Memory B cell (primary cell): ENCODE measurements at regions not wholly inside any gene's neighbourhood (a gene's known extent, or its start where the extent isn't known, plus 50 kb on each side); places are given as distances from the start of the nearest gene placed in this dataset.
"Not testable (repeated sequence)": the region's sequence is repeated elsewhere in the genome, so short reads cannot be mapped to it uniquely, and the experiment has no call there.

Experiments used
- ATAC-seq: fragments of 150-1000 bp; cut with Tn5 transposase; 2 replicates; pipeline ENCODE4 v1.10.0; 2021; ENCODE audit warnings: low read depth, mild to moderate bottlenecking, moderate library complexity
- DNase-seq, 2 donors: peaks; one replicate each; pipeline ENCODE4 v3.0.0; 2022; ENCODE audit warnings: low spot score in 2 of 2
- H3K27ac Mint-ChIP-seq: one replicate; pipeline ENCODE4 v1.8.0; 2022; ENCODE audit warnings: mild to moderate bottlenecking, moderate library complexity, mixed read lengths
- H3K27me3 Mint-ChIP-seq: one replicate; pipeline ENCODE4 v1.8.0; 2022; ENCODE audit warnings: mixed read lengths
- H3K36me3 Mint-ChIP-seq: one replicate; pipeline ENCODE4 v1.8.0; 2022; ENCODE audit warnings: mild to moderate bottlenecking, mixed read lengths
- H3K4me1 Mint-ChIP-seq: one replicate; pipeline ENCODE4 v1.8.0; 2022; ENCODE audit warnings: mixed read lengths
- H3K4me3 Mint-ChIP-seq: one replicate; pipeline ENCODE4 v1.8.0; 2022; ENCODE audit warnings: mild to moderate bottlenecking, moderate library complexity, mixed read lengths
- H3K9me3 Mint-ChIP-seq: one replicate; pipeline ENCODE4 v1.8.0; 2022; ENCODE audit warnings: mixed read lengths

DNA sequence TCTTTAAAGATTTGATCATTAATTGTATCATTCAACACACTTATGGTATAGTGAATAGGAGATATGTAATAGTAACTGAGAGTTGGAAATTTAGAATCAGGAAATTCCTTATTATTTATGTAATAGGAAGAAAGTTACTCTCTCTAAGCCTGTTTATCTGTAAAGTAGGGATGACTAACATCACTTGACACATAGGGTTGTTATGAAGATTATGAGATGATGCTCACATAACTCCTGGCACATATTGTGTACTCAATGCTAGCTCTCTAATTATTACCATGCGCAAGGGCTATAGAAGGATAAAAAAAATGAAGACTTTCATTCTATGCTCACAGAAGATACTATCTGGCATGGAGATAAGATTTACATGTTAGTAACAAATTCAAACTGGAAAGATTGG is 149.9 kb downstream of the ISOC1 start:
- Mint-ChIP-seq H3K4me1 (no peaks in the 10 kb centered on the region), H3K9me3 (no peaks in the 10 kb centered on the region), H3K27ac (no peak overlapping the region), H3K4me3 (no peak overlapping the region), H3K27me3 (no peaks in the 10 kb centered on the region), H3K36me3 (no peaks in the 10 kb centered on the region)
- ATAC-seq (no peak), DNase-seq (no peak)

DNA sequence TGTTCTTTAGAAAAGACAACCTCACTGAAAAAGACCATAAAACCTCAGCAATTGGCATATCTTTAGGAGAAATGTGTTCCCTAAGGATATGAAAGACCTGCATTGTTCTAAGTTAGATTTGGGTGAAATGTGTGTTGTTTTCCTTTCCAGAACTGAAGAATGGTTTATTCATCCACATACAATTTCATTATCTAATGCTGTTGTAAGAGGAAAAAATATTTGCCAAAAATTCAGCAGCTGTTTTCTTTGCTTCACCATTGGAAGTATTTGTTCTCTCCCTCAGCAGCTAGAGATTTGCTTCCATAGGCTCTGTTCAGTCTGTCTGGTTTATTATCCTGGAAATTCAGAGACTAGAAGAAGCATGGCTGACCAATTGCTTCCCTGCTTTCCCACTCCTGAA is 150.9 kb downstream of the ISOC1 start:
- Mint-ChIP-seq H3K4me3 (no peak overlapping the region), H3K4me1 (no peaks in the 10 kb centered on the region), H3K27ac (no peak overlapping the region), H3K36me3 (no peaks in the 10 kb centered on the region), H3K27me3 (no peaks in the 10 kb centered on the region), H3K9me3 (no peaks in the 10 kb centered on the region)
- DNase-seq: no peak
- ATAC-seq: no peak

DNA sequence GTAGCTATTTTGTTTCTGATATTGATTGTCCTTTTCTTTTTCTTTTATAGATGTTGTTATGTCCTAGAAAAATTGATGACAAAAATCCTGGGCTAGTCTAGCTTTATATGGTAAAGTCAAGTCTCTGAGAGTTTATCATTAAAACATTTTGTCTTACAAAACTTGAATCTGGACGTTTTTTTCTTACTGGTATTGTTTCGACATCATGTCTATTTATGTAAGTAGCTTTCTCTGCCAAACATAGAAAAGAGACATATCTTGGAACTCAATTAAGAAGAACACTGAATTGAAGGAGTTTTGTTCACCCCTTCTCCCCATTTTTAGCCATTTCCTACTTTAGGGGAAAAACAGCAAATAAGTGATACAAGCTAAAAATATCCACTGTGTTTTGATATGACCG is 151.5 kb downstream of the ISOC1 start:
- H3K27me3 Mint-ChIP-seq: no peaks in the 10 kb centered on the region
- ATAC-seq: no peak
- H3K4me3 Mint-ChIP-seq: no peak overlapping the region
- H3K36me3 Mint-ChIP-seq: no peaks in the 10 kb centered on the region
- H3K4me1 Mint-ChIP-seq: no peaks in the 10 kb centered on the region
- H3K9me3 Mint-ChIP-seq: no peaks in the 10 kb centered on the region
- no peak overlapping the region for H3K27ac Mint-ChIP-seq
- DNase-seq: no peak

DNA sequence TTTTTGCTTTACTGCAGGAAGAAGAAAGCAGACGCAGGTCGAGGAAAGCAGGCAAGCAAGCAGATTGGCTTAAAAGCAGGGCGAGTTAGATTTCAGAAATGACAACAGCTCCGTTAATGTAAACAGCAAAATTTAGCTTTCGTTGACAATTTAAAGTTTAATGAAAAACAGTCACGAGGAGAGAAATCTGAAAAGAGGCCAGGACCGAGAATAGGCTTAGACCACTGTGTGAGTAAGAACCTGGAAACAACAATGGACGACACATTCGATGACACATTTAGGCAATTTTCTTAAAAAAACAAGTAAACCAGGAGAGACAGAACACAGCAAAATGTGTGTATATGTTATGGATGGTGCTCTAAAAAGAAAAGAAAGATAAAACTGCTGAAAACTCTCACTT is 155.3 kb downstream of the ISOC1 start:
- DNase-seq: no peak
- no peaks in the 10 kb centered on the region for H3K27me3 Mint-ChIP-seq
- no peak for ATAC-seq
- H3K36me3 Mint-ChIP-seq: no peaks in the 10 kb centered on the region
- no peak overlapping the region for H3K4me3 Mint-ChIP-seq
- H3K4me1 Mint-ChIP-seq: no peaks in the 10 kb centered on the region
- H3K9me3 Mint-ChIP-seq: peaks cover 14% of the 10 kb centered on the region
- H3K27ac Mint-ChIP-seq: no peak overlapping the region

- ATAC-seq (no peak), DNase-seq (no peak)
- H3K9me3 Mint-ChIP-seq: no peaks in the 10 kb centered on the region
- H3K27me3 Mint-ChIP-seq: no peaks in the 10 kb centered on the region
- no peaks in the 10 kb centered on the region for H3K36me3 Mint-ChIP-seq
- H3K4me3 Mint-ChIP-seq: no peak overlapping the region
- H3K27ac Mint-ChIP-seq: no peak overlapping the region
- no peaks in the 10 kb centered on the region for H3K4me1 Mint-ChIP-seq
Measured at GRCh38 chr5:129271308-129271707, 176.8 kb downstream of the ISOC1 start.

DNA sequence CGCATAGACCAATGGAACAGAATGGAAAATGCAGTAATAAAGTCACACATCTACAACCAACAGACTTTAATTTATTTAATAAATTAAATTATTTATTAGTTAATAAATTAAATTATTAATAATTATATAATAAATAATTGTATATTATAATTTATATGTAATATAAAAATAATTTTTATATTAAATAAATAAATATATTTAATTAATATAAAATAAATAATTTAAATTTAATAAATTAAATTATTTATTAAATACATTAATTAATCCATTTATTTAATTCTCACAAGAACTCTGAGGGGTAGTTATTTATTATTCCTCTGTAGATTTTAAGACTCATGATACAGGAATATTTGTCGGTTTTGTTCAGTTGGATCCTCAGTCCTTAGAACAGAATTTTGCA is 176.1 kb upstream of the ADAMTS19 start:
- DNase-seq (no peak), ATAC-seq (no peak)
- Mint-ChIP-seq H3K36me3 (no peaks in the 10 kb centered on the region), H3K27me3 (no peaks in the 10 kb centered on the region), H3K27ac (no peak overlapping the region), H3K4me3 (no peak overlapping the region), H3K4me1 (no peaks in the 10 kb centered on the region), H3K9me3 (peaks cover 3% of the 10 kb centered on the region)

GRCh38 chr5:129294216-129294615 is 165.9 kb upstream of the ADAMTS19 start:
- not testable (repeated sequence) for H3K9me3 Mint-ChIP-seq, H3K27ac Mint-ChIP-seq, DNase-seq, ATAC-seq, H3K4me3 Mint-ChIP-seq, H3K4me1 Mint-ChIP-seq, H3K27me3 Mint-ChIP-seq, H3K36me3 Mint-ChIP-seq

DNA sequence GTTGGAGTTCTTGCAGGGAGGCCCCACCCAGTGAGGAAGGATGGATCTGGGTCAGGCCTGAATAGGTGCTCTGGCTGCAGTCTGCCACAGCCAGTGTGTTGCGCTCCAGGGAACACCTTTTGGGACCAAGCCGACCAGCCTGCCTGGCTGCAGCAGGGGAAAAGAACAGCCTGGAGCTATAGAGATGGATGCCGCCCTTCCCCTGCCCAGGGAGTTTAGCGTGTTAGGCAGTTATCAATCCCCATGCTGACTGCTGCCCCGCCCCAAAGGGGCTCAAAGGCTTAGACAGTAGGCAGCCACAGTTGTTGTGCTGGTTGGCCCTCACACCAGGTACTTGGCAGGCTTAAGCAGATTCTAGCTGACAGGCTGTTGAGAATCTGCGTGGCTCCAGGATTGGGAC is 153.4 kb upstream of the ADAMTS19 start:
- Mint-ChIP-seq H3K27ac (no peak overlapping the region), H3K4me1 (no peaks in the 10 kb centered on the region), H3K27me3 (no peaks in the 10 kb centered on the region), H3K9me3 (peaks cover 13% of the 10 kb centered on the region), H3K36me3 (peaks cover 3% of the 10 kb centered on the region), H3K4me3 (no peak overlapping the region)
- ATAC-seq (no peak), DNase-seq (no peak)

DNA sequence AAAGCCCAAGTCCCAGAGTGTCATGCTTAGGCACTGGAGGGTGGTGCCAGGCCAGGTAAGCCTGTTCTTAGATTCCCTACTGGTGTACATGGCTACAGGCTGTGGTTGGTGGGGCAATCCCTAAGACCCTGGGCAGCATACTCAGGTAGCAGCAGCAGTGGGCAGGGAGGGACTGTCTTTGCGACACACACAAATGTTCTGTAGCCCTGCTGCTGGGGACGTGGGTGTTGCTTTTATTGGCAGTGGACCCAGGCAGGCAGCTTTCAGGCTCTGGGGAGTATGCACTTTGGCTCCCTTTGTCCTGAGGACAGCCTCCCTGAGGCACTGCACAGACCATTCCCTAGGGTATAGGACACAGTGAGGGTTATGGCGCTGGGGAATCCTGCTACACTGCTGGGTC is 137.1 kb upstream of the ADAMTS19 start:
- H3K9me3 Mint-ChIP-seq: peaks cover 9% of the 10 kb centered on the region
- peaks cover 4% of the 10 kb centered on the region for H3K36me3 Mint-ChIP-seq
- no peak overlapping the region for H3K4me3 Mint-ChIP-seq
- no peak overlapping the region for H3K27ac Mint-ChIP-seq
- DNase-seq (no peak), ATAC-seq (no peak)
- H3K4me1 Mint-ChIP-seq: no peaks in the 10 kb centered on the region
- no peaks in the 10 kb centered on the region for H3K27me3 Mint-ChIP-seq

DNA sequence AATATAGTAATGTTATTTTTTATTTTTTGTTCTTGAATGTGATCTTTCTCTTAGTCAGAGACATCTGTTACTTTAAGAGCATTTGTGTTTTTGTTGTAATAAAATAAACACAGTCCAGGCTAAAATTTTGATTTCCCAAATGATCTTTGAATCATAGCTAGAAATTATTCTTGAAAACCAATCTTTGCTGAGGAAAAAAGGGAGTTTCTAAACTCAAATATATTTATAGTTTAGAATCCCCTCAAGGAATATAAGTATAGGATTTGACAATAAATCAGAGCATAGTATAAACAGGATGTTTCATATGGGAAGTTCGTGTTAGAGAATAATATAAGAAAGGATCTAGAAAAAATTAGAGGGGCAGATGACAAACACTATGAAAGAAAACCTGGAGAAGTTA is 118.8 kb upstream of the ADAMTS19 start:
- DNase-seq (no peak), ATAC-seq (no peak)
- no peak overlapping the region for H3K4me3 Mint-ChIP-seq
- H3K36me3 Mint-ChIP-seq: no peaks in the 10 kb centered on the region
- H3K4me1 Mint-ChIP-seq: peaks cover 19% of the 10 kb centered on the region
- H3K27ac Mint-ChIP-seq: no peak overlapping the region
- no peaks in the 10 kb centered on the region for H3K27me3 Mint-ChIP-seq
- no peaks in the 10 kb centered on the region for H3K9me3 Mint-ChIP-seq

DNA sequence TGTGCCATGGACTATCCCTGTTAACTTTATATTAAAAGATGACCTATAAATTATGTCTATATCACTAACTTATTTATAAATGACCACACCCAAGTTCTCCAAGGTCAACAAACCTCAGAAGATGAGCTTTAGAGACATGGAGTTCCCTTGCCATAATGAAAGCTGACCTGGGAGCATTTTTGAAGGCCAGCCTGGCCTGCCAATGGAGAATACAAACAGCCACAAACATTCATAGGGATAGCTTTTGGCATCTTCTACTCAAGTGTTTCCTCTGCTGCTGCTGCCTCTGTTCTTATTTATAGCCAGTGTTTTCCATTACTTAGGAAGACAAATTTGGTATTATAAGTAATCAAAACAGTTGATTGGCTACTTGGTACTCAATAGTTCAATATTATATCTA is 117.3 kb upstream of the ADAMTS19 start:
- Mint-ChIP-seq H3K9me3 (no peaks in the 10 kb centered on the region), H3K4me1 (peaks cover 19% of the 10 kb centered on the region), H3K27ac (no peak overlapping the region), H3K27me3 (no peaks in the 10 kb centered on the region), H3K4me3 (no peak overlapping the region), H3K36me3 (no peaks in the 10 kb centered on the region)
- no peak for DNase-seq
- no peak for ATAC-seq

DNA sequence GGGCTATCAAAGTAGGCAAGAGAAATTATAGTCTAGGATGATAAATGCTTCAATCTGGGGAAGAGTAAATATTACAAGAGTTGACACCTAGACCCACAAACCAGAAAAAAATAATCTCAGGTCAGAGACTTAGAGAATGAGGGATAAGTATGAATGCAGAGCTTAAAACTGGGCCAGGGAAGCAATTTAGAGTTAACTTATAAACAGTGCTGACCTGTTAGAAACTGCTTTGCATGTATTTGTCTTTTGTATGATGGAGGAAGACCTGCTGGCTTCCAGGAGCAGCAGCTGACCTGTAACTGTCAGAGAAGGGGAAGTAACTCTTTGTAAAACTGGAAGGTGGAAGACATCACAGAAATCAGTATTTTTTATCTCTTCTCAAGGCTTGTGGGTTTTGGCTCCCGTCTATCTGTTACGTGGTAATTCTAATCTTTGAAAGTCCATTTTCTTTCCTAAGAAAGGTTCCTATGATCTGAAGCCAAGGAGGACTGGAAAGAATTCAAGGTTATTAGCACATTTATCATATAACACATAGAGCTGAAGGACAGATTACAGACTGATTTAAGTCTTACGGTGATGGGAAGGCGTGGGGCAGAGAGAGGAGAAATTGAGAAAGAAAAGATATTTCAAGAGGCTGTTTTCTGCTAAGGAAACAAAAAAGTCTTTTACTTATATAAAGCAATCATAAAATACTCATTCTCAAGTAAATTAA is 114.7 kb upstream of the ADAMTS19 start:
- peaks cover 19% of the 10 kb centered on the region for H3K4me1 Mint-ChIP-seq
- peaks cover 5% of the 10 kb centered on the region for H3K36me3 Mint-ChIP-seq
- H3K27me3 Mint-ChIP-seq: no peaks in the 10 kb centered on the region

GRCh38 chr5:129356846-129357245 is 103.3 kb upstream of the ADAMTS19 start:
- Mint-ChIP-seq H3K27me3 (no peaks in the 10 kb centered on the region), H3K4me1 (no peaks in the 10 kb centered on the region), H3K36me3 (no peaks in the 10 kb centered on the region), H3K27ac (no peak overlapping the region), H3K9me3 (no peaks in the 10 kb centered on the region), H3K4me3 (no peak overlapping the region)
- no peak for DNase-seq
- ATAC-seq: no peak

More for the DNA sequence above, 114.7 kb upstream of the ADAMTS19 start:
- ATAC-seq (peak; percentile 45), DNase-seq (no peak)
- Mint-ChIP-seq H3K4me3 (no peak overlapping the region), H3K27ac (peak overlapping the region; percentile 17), H3K9me3 (peaks cover 7% of the 10 kb centered on the region)

GRCh38 chr5:129358069-129358468 is 102.0 kb upstream of the ADAMTS19 start:
- DNase-seq (no peak), ATAC-seq (no peak)
- Mint-ChIP-seq H3K36me3 (no peaks in the 10 kb centered on the region), H3K27me3 (no peaks in the 10 kb centered on the region), H3K4me1 (no peaks in the 10 kb centered on the region), H3K9me3 (no peaks in the 10 kb centered on the region), H3K27ac (no peak overlapping the region), H3K4me3 (no peak overlapping the region)

- no peak for ATAC-seq
- H3K27ac Mint-ChIP-seq: no peak overlapping the region
- no peaks in the 10 kb centered on the region for H3K9me3 Mint-ChIP-seq
- DNase-seq: no peak
- no peaks in the 10 kb centered on the region for H3K36me3 Mint-ChIP-seq
- H3K4me1 Mint-ChIP-seq: no peaks in the 10 kb centered on the region
- no peaks in the 10 kb centered on the region for H3K27me3 Mint-ChIP-seq
- no peak overlapping the region for H3K4me3 Mint-ChIP-seq
Measured at GRCh38 chr5:129359450-129359849, 100.6 kb upstream of the ADAMTS19 start.
